GM23338 (cell line): ENCODE measurements at regions not wholly inside any gene's neighbourhood (a gene's known extent, or its start where the extent isn't known, plus 50 kb on each side); places are given as distances from the start of the nearest gene placed in this dataset.

Experiments
- EZH2 ChIP-seq: fragments of 200-600 bp; sonication (generic); IDR thresholded peaks from one replicate; pipeline ENCODE4 v1.8.0; 2017; ENCODE audit warnings: antibody characterized with exemption, mild to moderate bottlenecking, low read depth; ENCODE audit not compliant: unreplicated experiment
- EZH2phosphoT487 ChIP-seq: fragments of 200-600 bp; sonication (generic); IDR thresholded peaks from one replicate; pipeline ENCODE4 v1.8.1; 2018; ENCODE audit warnings: antibody characterized with exemption; ENCODE audit not compliant: unreplicated experiment
- NANOG ChIP-seq: IDR thresholded peaks from 2 replicates; pipeline ENCODE4 v1.6.1; 2016; ENCODE audit warnings: antibody characterized with exemption, borderline replicate concordance
- POLR2AphosphoS5 ChIP-seq: IDR thresholded peaks from 2 replicates; pipeline ENCODE4 v1.6.1; 2016; ENCODE audit warnings: antibody characterized with exemption, low read depth
- ZNF114 ChIP-seq: fragments of 250-450 bp; sonication (Bioruptor Pico); IDR thresholded peaks from 2 replicates; pipeline ENCODE4 v1.5.0; 2020; ENCODE audit warnings: mild to moderate bottlenecking, moderate library complexity
- ZNF331 ChIP-seq: fragments of 250-450 bp; sonication (Bioruptor Pico); IDR thresholded peaks from 2 replicates; pipeline ENCODE4 v1.5.0; 2020; ENCODE audit warnings: low read depth, mild to moderate bottlenecking, moderate library complexity
- TF ChIP-seq, protein P1 (sequence below), 2 experiments: fragments of 200-600 bp in 1 of 2; sonication (generic) in 1 of 2; conservative IDR thresholded peaks; 2 replicates each; pipeline versions ENCODE4 v1.5.1 to v1.6.1; 2016 to 2017; ENCODE audit warnings: antibody characterized with exemption in 2 of 2, low read depth in 2 of 2, mild to moderate bottlenecking in 2 of 2, moderate library complexity in 1 of 2
- TF ChIP-seq, protein P2 (sequence below): IDR thresholded peaks from one replicate; pipeline ENCODE4 v1.6.1; 2018; ENCODE audit warnings: antibody characterized with exemption; ENCODE audit not compliant: unreplicated experiment

DNA sequence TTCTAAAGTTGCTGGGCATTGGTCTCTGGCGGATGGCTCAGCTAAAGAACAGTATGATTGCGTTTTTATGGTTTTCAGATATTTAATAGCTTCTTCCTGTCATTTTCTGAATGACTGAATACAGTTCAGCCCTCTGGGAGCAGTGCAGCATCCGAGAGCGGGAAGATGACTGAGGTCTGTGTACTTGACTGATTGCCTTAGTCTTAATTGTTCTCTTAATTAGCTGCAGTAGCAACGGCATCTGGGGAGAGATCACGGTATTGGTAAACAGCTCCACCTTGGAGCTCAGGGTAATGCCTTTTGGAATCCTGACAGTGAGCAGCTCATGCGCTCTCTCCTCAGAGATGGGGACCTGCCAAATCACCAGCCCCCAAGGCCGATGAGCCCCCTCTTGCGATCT, 481.4 kb upstream of the SPRED2 start:
- TF ChIP-seq ZNF114 (CRISPR knock-in tag) (no peak), EZH2 (no peak), POLR2AphosphoS5 (no peak), EZH2phosphoT487 (no peak), NANOG (no peak), ZNF331 (CRISPR knock-in tag) (no peak)
- TF ChIP-seq, protein P1, sequence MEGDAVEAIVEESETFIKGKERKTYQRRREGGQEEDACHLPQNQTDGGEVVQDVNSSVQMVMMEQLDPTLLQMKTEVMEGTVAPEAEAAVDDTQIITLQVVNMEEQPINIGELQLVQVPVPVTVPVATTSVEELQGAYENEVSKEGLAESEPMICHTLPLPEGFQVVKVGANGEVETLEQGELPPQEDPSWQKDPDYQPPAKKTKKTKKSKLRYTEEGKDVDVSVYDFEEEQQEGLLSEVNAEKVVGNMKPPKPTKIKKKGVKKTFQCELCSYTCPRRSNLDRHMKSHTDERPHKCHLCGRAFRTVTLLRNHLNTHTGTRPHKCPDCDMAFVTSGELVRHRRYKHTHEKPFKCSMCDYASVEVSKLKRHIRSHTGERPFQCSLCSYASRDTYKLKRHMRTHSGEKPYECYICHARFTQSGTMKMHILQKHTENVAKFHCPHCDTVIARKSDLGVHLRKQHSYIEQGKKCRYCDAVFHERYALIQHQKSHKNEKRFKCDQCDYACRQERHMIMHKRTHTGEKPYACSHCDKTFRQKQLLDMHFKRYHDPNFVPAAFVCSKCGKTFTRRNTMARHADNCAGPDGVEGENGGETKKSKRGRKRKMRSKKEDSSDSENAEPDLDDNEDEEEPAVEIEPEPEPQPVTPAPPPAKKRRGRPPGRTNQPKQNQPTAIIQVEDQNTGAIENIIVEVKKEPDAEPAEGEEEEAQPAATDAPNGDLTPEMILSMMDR (conservative IDR thresholded peaks at IDR 0.05; ENCODE audit: low read depth in 2 of 2) = no peak
- TF ChIP-seq, protein P2, sequence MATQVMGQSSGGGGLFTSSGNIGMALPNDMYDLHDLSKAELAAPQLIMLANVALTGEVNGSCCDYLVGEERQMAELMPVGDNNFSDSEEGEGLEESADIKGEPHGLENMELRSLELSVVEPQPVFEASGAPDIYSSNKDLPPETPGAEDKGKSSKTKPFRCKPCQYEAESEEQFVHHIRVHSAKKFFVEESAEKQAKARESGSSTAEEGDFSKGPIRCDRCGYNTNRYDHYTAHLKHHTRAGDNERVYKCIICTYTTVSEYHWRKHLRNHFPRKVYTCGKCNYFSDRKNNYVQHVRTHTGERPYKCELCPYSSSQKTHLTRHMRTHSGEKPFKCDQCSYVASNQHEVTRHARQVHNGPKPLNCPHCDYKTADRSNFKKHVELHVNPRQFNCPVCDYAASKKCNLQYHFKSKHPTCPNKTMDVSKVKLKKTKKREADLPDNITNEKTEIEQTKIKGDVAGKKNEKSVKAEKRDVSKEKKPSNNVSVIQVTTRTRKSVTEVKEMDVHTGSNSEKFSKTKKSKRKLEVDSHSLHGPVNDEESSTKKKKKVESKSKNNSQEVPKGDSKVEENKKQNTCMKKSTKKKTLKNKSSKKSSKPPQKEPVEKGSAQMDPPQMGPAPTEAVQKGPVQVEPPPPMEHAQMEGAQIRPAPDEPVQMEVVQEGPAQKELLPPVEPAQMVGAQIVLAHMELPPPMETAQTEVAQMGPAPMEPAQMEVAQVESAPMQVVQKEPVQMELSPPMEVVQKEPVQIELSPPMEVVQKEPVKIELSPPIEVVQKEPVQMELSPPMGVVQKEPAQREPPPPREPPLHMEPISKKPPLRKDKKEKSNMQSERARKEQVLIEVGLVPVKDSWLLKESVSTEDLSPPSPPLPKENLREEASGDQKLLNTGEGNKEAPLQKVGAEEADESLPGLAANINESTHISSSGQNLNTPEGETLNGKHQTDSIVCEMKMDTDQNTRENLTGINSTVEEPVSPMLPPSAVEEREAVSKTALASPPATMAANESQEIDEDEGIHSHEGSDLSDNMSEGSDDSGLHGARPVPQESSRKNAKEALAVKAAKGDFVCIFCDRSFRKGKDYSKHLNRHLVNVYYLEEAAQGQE = no peak
